Epithelial cell of prostate (primary cell): ENCODE measurements at regions not wholly inside any gene's neighbourhood (a gene's known extent, or its start where the extent isn't known, plus 50 kb on each side); places are given as distances from the start of the nearest gene placed in this dataset.
"Not testable (repeated sequence)": the region's sequence is repeated elsewhere in the genome, so short reads cannot be mapped to it uniquely, and the experiment has no call there.

ENCODE experiments used
- DNase-seq: peaks from one replicate; pipeline ENCODE4 v3.0.0-alpha.2; 2011; ENCODE audit warnings: low read depth, low spot score
- H3K27ac ChIP-seq: fragments of 450-650 bp; 2 replicates; pipeline ENCODE4 v1.5.1; 2017; ENCODE audit warnings: mild to moderate bottlenecking

GRCh38 chr2:7417845-7418742 is 500.9 kb downstream of the RNF144A start:
- H3K27ac ChIP-seq, result no peak overlapping the region
- no peak for DNase-seq

- no peak overlapping the region for H3K27ac ChIP-seq
Measured at GRCh38 chr2:7419186-7419585, 502.0 kb downstream of the RNF144A start.

GRCh38 chr2:7419814-7420311 is 502.7 kb downstream of the RNF144A start:
- no peak for DNase-seq
- no peak overlapping the region for H3K27ac ChIP-seq

More at GRCh38 chr2:7419186-7419585, 502.0 kb downstream of the RNF144A start:
- no peak for DNase-seq

GRCh38 chr2:7420530-7420929 is 503.3 kb downstream of the RNF144A start:
- H3K27ac ChIP-seq, result no peak overlapping the region
- DNase-seq, result no peak

GRCh38 chr2:7424481-7424880 is 507.3 kb downstream of the RNF144A start:
- no peak overlapping the region for H3K27ac ChIP-seq
- DNase-seq, result no peak

- DNase-seq, result no peak
- H3K27ac ChIP-seq, result no peak overlapping the region
Measured at GRCh38 chr2:7427293-7428060, 510.3 kb downstream of the RNF144A start.

GRCh38 chr2:7428454-7429204 is 511.4 kb downstream of the RNF144A start:
- no peak for DNase-seq
- H3K27ac ChIP-seq, result no peak overlapping the region

- DNase-seq, result no peak
- no peak overlapping the region for H3K27ac ChIP-seq
Measured at GRCh38 chr2:7429733-7430132, 512.5 kb downstream of the RNF144A start.

GRCh38 chr2:7430421-7430868 is 513.2 kb downstream of the RNF144A start:
- no peak overlapping the region for H3K27ac ChIP-seq
- no peak for DNase-seq

- DNase-seq, result no peak
- H3K27ac ChIP-seq, result no peak overlapping the region
Measured at GRCh38 chr2:7430869-7431641, 513.8 kb downstream of the RNF144A start.

- DNase-seq, result no peak
- no peak overlapping the region for H3K27ac ChIP-seq
Measured at GRCh38 chr2:7432436-7432835, 515.2 kb downstream of the RNF144A start.

GRCh38 chr2:7436096-7436906 is 519.1 kb downstream of the RNF144A start:
- DNase-seq, result no peak
- H3K27ac ChIP-seq, result no peak overlapping the region

- no peak for DNase-seq
- H3K27ac ChIP-seq, result no peak overlapping the region
Measured at GRCh38 chr2:7437141-7437540, 519.9 kb downstream of the RNF144A start.

- H3K27ac ChIP-seq, result no peak overlapping the region
- DNase-seq, result no peak
Measured at GRCh38 chr2:7437716-7438632, 520.8 kb downstream of the RNF144A start.

- no peak overlapping the region for H3K27ac ChIP-seq
- no peak for DNase-seq
Measured at GRCh38 chr2:7438855-7439254, 521.6 kb downstream of the RNF144A start.

- DNase-seq, result no peak
- no peak overlapping the region for H3K27ac ChIP-seq
Measured at GRCh38 chr2:7440977-7441376, 523.8 kb downstream of the RNF144A start.

- not testable (repeated sequence) for H3K27ac ChIP-seq
Measured at GRCh38 chr2:7441841-7442240, 524.6 kb downstream of the RNF144A start.

GRCh38 chr2:7444626-7445025 is 527.4 kb downstream of the RNF144A start:
- H3K27ac ChIP-seq, result no peak overlapping the region
- DNase-seq, result no peak

More at GRCh38 chr2:7441841-7442240, 524.6 kb downstream of the RNF144A start:
- DNase-seq, result not testable (repeated sequence)
